ENCODE measurements at regions not wholly inside any gene's neighbourhood (a gene's known extent, or its start where the extent isn't known, plus 50 kb on each side); places are given as distances from the start of the nearest gene placed in this dataset.

DNA sequence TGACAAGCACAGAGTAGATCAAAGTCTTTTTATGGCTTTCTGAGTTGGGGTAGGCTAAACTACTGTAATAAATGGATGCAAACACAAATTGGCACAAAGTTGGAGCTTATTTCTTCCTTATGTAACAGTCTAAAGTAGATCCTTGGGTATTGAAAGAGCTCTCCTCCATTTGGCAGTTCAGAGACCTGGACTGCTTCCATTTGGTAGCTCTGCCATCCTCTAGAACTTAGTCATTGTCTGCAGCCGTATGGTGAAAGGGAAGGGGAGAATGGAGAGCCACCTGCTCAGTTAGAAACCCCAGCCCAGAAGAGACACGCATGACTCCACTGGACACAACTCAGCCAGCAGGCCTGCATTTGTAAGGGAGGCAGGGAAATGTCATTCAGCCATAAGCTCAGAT, 345.0 kb downstream of the DMAC1 start:
- TF ChIP-seq CTCF (IDR thresholded peaks at IDR 0.05), result no peak
- no peak for TF ChIP-seq POLR2AphosphoS5 (IDR thresholded peaks at IDR 0.05)
